ENCODE measurements at regions not wholly inside any gene's neighbourhood (a gene's known extent, or its start where the extent isn't known, plus 50 kb on each side); places are given as distances from the start of the nearest gene placed in this dataset.
"Not testable (repeated sequence)": the region's sequence is repeated elsewhere in the genome, so short reads cannot be mapped to it uniquely, and the experiment has no call there.

GRCh38 chr9:12318732-12319685 is 374.2 kb upstream of the TYRP1 start:
- no peak for DNase-seq

- no peak for DNase-seq
Observed at GRCh38 chr9:12329623-12329985, 363.6 kb upstream of the TYRP1 start.

- not testable (repeated sequence) for DNase-seq
Observed at GRCh38 chr9:12333966-12334365, 359.2 kb upstream of the TYRP1 start.

- no peak for DNase-seq
Observed at GRCh38 chr9:12350775-12351174, 342.4 kb upstream of the TYRP1 start.

- DNase-seq, result no peak
Observed at GRCh38 chr9:12351293-12352044, 341.7 kb upstream of the TYRP1 start.

GRCh38 chr9:12352045-12352315 is 341.2 kb upstream of the TYRP1 start:
- DNase-seq, result no peak

- DNase-seq, result no peak
Observed at GRCh38 chr9:12363439-12363838, 329.7 kb upstream of the TYRP1 start.

GRCh38 chr9:12368569-12368968 is 324.6 kb upstream of the TYRP1 start:
- no peak for DNase-seq

- DNase-seq, result no peak
Observed at GRCh38 chr9:12391839-12392509, 301.2 kb upstream of the TYRP1 start.

- no peak for DNase-seq
Observed at GRCh38 chr9:12394105-12394504, 299.1 kb upstream of the TYRP1 start.

GRCh38 chr9:12403721-12404120 is 289.5 kb upstream of the TYRP1 start:
- DNase-seq, result no peak

GRCh38 chr9:12413986-12414385 is 279.2 kb upstream of the TYRP1 start:
- DNase-seq, result no peak

- no peak for DNase-seq
Observed at GRCh38 chr9:12414514-12414913, 278.7 kb upstream of the TYRP1 start.

GRCh38 chr9:12415361-12415760 is 277.8 kb upstream of the TYRP1 start:
- no peak for DNase-seq

GRCh38 chr9:12416716-12417115 is 276.5 kb upstream of the TYRP1 start:
- no peak for DNase-seq

GRCh38 chr9:12424243-12424642 is 268.9 kb upstream of the TYRP1 start:
- no peak for DNase-seq

- DNase-seq, result no peak
Observed at GRCh38 chr9:12425878-12426864, 267.0 kb upstream of the TYRP1 start.

- DNase-seq, result no peak
Observed at GRCh38 chr9:12439267-12439666, 253.9 kb upstream of the TYRP1 start.

GRCh38 chr9:12441080-12441479 is 252.1 kb upstream of the TYRP1 start:
- DNase-seq, result not testable (repeated sequence)

- no peak for DNase-seq
Observed at GRCh38 chr9:12441506-12441905, 251.7 kb upstream of the TYRP1 start.

GRCh38 chr9:12448246-12448645 is 244.9 kb upstream of the TYRP1 start:
- DNase-seq, result no peak

GRCh38 chr9:12457237-12457636 is 235.9 kb upstream of the TYRP1 start:
- DNase-seq, result no peak

Data from femur (tissue), 1 donor.